HUES6 (cell line): ENCODE measurements at regions not wholly inside any gene's neighbourhood (a gene's known extent, or its start where the extent isn't known, plus 50 kb on each side); places are given as distances from the start of the nearest gene placed in this dataset.

Source experiments
- H3K27ac ChIP-seq: 2 replicates; pipeline ENCODE4 v1.7.0; 2013; ENCODE audit warnings: low read depth, mild to moderate bottlenecking, low read length, inconsistent platforms
- H3K27me3 ChIP-seq: 2 replicates; pipeline ENCODE4 v1.6.1; 2013; ENCODE audit warnings: low read length; ENCODE audit not compliant: control insufficient read depth, insufficient read depth
- H3K36me3 ChIP-seq: 2 replicates; pipeline ENCODE4 v1.6.1; 2013; ENCODE audit warnings: low read length; ENCODE audit not compliant: control insufficient read depth, insufficient read depth
- H3K4me1 ChIP-seq: 2 replicates; pipeline ENCODE4 v1.6.1; 2013; ENCODE audit warnings: low read length; ENCODE audit not compliant: control insufficient read depth, insufficient read depth
- H3K4me3 ChIP-seq: 2 replicates; pipeline ENCODE4 v1.5.1; 2013; ENCODE audit warnings: low read depth, low read length
- H3K9ac ChIP-seq: one replicate; pipeline ENCODE4 v1.6.1; 2013; ENCODE audit warnings: mild to moderate bottlenecking, low read length
- H3K9me3 ChIP-seq: 2 replicates; pipeline ENCODE4 v1.6.1; 2013; ENCODE audit warnings: low read depth, low read length; ENCODE audit not compliant: control insufficient read depth, insufficient read depth

DNA sequence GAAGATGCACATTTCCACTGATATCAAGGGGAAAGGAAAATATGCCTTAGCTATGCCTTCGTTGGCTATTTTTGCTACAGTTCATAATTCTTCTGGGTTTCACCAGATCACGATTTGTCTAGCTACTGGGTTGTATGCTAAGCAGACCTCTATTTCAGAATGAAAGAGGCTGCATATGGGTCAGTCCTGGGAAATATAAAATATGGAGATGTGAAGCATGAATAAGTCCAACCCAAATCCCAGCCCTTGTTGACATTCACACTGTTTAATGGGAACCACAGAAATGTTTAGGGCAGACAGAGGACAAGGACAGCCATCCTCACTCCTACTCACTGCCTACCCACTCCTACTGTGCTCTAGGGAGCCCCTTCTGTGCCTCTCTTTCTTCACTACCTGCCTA lies 343.2 kb upstream of the CAMK1G start:
- no peaks in the 10 kb centered on the region for H3K9me3 ChIP-seq
- H3K9ac ChIP-seq = no peak overlapping the region
- H3K36me3 ChIP-seq = no peaks in the 10 kb centered on the region
- no peaks in the 10 kb centered on the region for H3K27me3 ChIP-seq
- H3K4me1 ChIP-seq = no peaks in the 10 kb centered on the region
- no peak overlapping the region for H3K27ac ChIP-seq
- H3K4me3 ChIP-seq = no peak overlapping the region

DNA sequence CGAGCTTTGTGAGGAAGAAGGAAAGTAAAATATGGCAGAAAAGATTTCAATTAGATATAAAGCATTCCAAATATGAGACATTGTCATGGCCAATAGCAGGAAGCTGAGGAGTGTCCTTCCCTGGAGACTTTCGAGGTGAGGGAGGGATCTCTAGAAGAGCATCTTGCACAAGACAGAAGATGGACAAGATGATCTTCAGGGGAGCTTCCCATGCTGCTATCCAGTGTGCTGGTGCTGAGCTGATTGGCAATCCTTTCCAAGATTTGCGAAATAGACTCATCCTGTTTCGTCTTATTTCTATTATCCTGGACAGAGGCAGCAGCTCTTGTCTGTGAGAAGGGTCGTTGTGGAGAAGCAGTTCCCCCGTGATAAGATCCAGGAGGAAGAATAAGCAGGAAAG lies 342.0 kb upstream of the CAMK1G start:
- Histone ChIP-seq H3K4me1 (no peaks in the 10 kb centered on the region), H3K36me3 (no peaks in the 10 kb centered on the region), H3K9ac (no peak overlapping the region), H3K27ac (no peak overlapping the region), H3K4me3 (no peak overlapping the region), H3K27me3 (no peaks in the 10 kb centered on the region), H3K9me3 (no peaks in the 10 kb centered on the region)

DNA sequence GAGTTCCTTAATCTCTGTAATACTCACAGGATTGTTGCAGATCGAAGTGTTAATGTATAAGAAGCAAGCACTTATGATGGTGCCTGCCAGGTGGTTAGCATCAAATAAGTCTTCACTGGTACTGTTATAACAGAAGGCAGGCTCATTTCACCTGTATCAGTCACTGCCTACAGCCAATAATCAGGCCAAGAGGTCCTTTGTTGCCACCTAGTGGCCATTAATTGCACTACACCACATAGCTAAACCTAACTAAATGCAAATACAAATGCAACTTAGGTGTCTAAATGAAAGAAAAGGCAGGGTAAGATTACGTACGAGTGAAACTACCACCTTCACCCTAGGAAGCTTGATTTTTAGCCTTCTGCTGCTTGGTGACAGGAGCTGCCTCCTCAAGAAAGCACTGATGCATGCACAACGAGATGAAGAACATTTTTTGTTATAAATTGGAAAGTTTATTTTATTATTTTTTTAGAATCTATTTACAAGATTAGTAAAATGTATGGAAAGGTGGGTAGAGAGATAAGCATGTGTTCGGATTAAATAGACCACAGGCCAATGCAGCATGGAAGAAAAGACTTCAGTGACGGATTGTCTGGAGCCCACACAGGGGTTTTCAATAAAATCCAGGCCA lies 334.8 kb upstream of the CAMK1G start:
- no peak overlapping the region for H3K9ac ChIP-seq
- no peaks in the 10 kb centered on the region for H3K9me3 ChIP-seq
- no peak overlapping the region for H3K4me3 ChIP-seq
- no peak overlapping the region for H3K27ac ChIP-seq
- H3K27me3 ChIP-seq = no peaks in the 10 kb centered on the region
- H3K4me1 ChIP-seq = peaks cover 18% of the 10 kb centered on the region
- H3K36me3 ChIP-seq = no peaks in the 10 kb centered on the region

DNA sequence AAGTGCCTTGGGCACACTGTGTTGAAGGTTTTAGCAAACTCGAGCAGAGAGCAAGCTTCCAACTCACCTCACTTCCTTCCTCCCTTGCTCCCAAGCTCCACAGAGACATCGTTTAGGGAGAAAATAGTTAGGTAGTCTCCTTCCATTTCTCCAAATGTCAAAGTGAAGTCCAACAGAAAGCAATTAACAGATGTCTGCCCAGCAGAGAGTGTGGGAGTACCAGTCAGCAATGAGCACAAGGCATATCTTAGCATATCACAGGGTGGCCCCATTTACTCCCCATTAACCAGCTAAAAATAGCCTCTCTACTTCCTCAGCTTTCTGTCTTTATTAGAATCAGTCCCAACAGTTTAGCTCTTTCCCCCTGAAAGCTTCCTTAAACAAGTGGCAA lies 334.2 kb upstream of the CAMK1G start:
- H3K4me3 ChIP-seq = no peak overlapping the region
- no peaks in the 10 kb centered on the region for H3K9me3 ChIP-seq
- H3K27ac ChIP-seq = no peak overlapping the region
- no peak overlapping the region for H3K9ac ChIP-seq
- H3K27me3 ChIP-seq = no peaks in the 10 kb centered on the region
- no peaks in the 10 kb centered on the region for H3K36me3 ChIP-seq
- H3K4me1 ChIP-seq = peaks cover 18% of the 10 kb centered on the region

DNA sequence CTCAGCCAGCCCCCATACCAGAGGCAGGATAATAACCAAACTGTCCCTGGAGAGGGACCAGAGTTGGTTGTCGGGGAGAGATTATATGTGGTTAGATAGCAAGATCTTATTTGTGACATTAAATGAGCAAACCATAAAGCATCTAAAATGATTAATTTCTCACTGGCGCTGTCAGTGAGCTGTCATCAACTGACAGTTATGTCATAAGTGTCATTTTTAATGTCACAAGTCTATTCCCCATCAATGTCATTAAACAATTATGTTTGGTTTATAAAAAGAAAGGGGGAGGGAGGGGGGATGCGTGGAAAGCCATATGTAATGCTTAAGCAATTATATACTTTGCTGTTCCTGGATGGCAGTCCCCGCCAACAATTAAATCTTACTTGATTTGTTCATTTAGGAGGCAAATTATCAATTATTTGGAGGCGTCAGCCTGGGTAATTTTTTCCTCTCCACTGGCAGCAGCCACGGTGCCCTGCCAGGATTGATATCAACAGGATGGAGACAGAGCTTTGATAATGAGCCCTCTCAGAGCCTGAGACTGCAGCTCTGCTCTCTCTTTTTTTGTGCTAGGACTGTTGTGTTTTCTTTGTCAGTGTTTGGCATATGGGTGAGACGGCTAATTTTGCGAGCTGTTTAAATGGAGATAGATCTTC lies 333.6 kb upstream of the CAMK1G start:
- Histone ChIP-seq H3K27me3 (no peaks in the 10 kb centered on the region), H3K4me3 (no peak overlapping the region), H3K9me3 (no peaks in the 10 kb centered on the region), H3K36me3 (no peaks in the 10 kb centered on the region), H3K27ac (no peak overlapping the region), H3K9ac (no peak overlapping the region), H3K4me1 (peaks cover 18% of the 10 kb centered on the region)

DNA sequence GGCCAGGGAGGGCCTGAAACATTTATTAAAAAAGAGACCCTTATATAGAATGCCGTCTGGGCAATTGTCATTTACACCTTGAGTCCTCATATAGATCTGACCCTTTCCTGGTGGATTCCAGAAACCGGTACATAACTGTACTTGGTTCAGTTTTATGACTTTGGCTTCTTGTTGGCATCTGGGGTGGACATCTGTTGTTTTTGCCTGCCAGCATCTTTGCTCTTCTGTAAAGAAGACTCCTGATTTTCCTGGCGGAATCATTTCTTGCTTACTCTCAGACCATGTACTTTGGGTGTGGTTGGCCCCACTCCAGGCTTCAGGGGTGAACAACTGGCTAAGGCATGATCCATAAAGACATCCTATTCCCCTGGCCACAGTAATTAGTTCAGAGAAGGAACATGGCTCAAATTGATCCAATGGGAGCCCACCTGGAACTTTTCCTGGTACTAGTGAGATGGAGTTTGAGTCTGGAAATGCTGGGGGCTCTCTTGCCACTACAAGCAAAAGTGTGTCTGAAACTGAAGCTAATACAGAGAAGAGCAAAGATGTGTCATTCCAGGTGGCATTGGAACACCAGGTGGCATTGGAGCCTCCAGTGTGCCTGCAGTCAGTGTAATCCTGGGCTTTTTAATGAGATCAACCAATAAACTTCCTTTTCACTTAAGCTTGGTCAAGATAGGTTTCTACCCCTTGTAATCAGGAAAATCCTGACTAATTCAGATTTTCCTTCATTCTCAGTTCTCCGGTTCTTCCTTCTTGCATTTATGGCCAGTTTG lies 332.5 kb upstream of the CAMK1G start:
- no peaks in the 10 kb centered on the region for H3K27me3 ChIP-seq
- H3K9ac ChIP-seq = no peak overlapping the region
- no peaks in the 10 kb centered on the region for H3K9me3 ChIP-seq
- H3K4me1 ChIP-seq = peaks cover 18% of the 10 kb centered on the region
- no peak overlapping the region for H3K27ac ChIP-seq
- H3K36me3 ChIP-seq = no peaks in the 10 kb centered on the region
- H3K4me3 ChIP-seq = no peak overlapping the region

DNA sequence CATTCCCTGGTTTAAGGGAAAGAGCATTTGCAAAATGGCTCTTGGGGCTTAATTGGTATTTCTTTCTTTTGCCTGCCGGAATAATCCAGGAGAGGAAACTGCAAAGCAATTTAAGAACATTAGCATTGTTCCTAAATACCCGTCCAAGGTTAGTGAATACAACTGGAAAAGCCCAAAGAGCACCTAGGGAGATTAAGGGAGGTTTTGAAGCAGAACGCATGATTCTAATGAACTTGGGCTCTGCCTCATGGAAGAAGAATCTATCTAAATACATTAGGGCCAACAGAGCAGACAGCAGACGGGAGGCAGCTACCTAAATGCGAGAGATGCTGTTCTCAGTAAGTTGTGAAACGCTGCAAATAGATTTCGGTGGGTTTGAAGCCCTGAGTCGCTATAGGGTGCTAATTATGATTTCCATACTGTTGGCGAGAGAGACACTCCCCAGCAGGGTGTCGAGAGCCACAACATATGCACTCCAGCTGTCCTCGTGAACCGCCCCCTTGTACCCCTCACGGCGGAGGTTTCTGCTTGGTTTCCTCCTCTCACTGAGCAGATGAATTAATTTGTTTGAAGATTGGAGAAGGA lies 326.7 kb upstream of the CAMK1G start:
- peaks cover 30% of the 10 kb centered on the region for H3K9me3 ChIP-seq
- H3K9ac ChIP-seq = no peak overlapping the region
- H3K27ac ChIP-seq = no peak overlapping the region
- H3K27me3 ChIP-seq = no peaks in the 10 kb centered on the region
- no peaks in the 10 kb centered on the region for H3K36me3 ChIP-seq
- no peak overlapping the region for H3K4me3 ChIP-seq
- no peaks in the 10 kb centered on the region for H3K4me1 ChIP-seq

DNA sequence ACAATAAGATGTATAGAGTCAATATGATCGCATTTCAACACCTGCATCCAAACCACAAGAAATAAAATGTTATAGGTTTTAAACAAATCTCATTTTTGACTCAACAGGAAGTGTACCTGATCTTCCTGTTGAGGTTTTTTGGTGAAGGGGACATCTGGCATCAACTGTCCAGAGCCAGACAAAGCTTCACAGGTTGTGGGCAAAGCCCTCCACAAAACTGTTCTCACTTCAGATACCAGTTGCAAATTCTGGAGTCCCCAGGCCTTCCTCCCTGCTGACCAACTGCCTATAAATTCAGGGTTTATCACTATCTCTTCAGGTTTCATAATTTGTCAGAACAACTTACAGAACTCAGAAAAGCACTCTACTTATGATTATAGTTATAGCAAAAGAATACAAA lies 326.1 kb upstream of the CAMK1G start:
- no peaks in the 10 kb centered on the region for H3K36me3 ChIP-seq
- no peaks in the 10 kb centered on the region for H3K4me1 ChIP-seq
- H3K27ac ChIP-seq = no peak overlapping the region

DNA sequence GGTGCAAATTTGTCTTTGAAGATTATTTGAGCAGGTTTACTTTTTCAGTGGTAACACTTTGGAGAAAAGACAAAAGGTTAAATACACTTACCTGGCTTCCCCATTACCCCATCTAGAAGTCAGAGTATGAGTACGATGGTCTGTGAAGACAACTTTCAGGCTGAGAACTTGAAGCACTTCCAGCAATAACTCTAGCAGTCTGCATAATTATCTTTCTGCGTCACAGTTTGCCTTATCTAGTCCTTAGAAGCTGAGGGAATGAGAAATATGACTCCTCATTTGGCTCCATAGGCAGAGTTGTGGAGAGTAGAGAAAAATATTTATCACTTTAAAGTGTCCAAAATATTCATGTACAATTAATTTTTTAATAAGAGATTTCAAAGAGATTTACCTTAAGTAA lies 323.4 kb upstream of the CAMK1G start:
- H3K4me3 ChIP-seq = no peak overlapping the region
- H3K27me3 ChIP-seq = no peaks in the 10 kb centered on the region
- no peak overlapping the region for H3K9ac ChIP-seq
- peaks cover 30% of the 10 kb centered on the region for H3K9me3 ChIP-seq
- no peak overlapping the region for H3K27ac ChIP-seq
- H3K4me1 ChIP-seq = no peaks in the 10 kb centered on the region
- no peaks in the 10 kb centered on the region for H3K36me3 ChIP-seq

More for the DNA sequence above, 326.1 kb upstream of the CAMK1G start:
- H3K27me3 ChIP-seq = no peaks in the 10 kb centered on the region
- H3K4me3 ChIP-seq = no peak overlapping the region
- no peak overlapping the region for H3K9ac ChIP-seq
- H3K9me3 ChIP-seq = peaks cover 30% of the 10 kb centered on the region

DNA sequence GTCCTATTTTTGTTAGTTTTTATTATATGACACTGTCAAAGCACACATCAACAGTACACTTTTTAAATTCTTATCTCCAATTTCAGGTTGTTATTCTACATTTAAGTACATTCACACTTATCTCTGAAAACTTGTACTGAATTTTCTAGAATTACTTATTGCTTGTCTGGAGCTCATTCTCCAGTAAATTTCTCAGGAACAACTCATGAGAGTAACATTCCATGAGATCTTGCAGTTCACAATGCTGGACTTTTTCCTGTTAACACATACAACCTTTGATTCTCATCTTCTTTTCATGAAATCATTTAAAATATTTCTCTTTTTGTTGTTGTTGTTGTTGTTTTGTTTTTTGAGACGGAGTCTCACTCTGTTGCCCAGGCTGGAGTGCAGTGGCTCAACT lies 320.9 kb upstream of the CAMK1G start:
- Histone ChIP-seq H3K27ac (no peak overlapping the region), H3K4me1 (no peaks in the 10 kb centered on the region), H3K27me3 (no peaks in the 10 kb centered on the region), H3K36me3 (no peaks in the 10 kb centered on the region), H3K9ac (no peak overlapping the region), H3K4me3 (no peak overlapping the region), H3K9me3 (peaks cover 21% of the 10 kb centered on the region)

DNA sequence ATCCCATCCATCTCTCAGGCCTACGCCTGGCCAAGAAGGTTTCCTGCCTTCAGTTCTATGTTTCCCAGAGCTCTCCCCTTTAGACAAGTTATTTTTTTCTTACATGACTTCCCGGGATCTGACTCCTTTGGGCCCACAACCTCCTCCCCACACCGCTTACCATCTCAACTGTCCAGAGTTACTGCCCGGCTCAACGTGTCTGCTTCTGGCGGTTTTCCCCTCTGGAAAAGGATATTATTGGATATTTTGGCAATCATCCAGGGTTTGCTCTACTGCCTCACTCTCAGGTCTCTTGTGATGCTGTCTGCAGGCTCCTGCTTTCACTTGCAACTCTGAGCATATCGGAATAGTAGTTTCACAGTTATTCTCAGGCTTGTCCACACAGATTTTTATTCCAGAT lies 318.2 kb upstream of the CAMK1G start:
- Histone ChIP-seq H3K27ac (no peak overlapping the region), H3K36me3 (no peaks in the 10 kb centered on the region), H3K4me3 (no peak overlapping the region), H3K9me3 (no peaks in the 10 kb centered on the region), H3K9ac (no peak overlapping the region), H3K27me3 (no peaks in the 10 kb centered on the region), H3K4me1 (peaks cover 8% of the 10 kb centered on the region; the same call in 1 of the 2 replicates)
